ENCODE measurements at regions not wholly inside any gene's neighbourhood (a gene's known extent, or its start where the extent isn't known, plus 50 kb on each side); places are given as distances from the start of the nearest gene placed in this dataset.
"Not testable (repeated sequence)": the region's sequence is repeated elsewhere in the genome, so short reads cannot be mapped to it uniquely, and the experiment has no call there.

- not testable (repeated sequence) for H3K4me3 ChIP-seq (ENCODE audit: low read depth, low read length); H3K4me1 ChIP-seq (ENCODE audit: control insufficient read depth, insufficient read depth, low read length); H3K27ac ChIP-seq (ENCODE audit: low read depth, low read length); H3K27me3 ChIP-seq (ENCODE audit: control insufficient read depth, insufficient read depth, low read length); H3K9me3 ChIP-seq (ENCODE audit: control insufficient read depth, insufficient read depth, low read depth, low read length); H3K9ac ChIP-seq (ENCODE audit: low read length)
- H3K36me3 ChIP-seq (ENCODE audit: control insufficient read depth, insufficient read depth, low read length), result peaks cover 18% of the 10 kb centered on the region; the same call in 1 of the 2 replicates
Measured at GRCh38 chr17:445839-446238, 93.2 kb upstream of the RPH3AL start, which contains the start of gene RFLNB. Gene RFLNB, minus strand, starts transcription at chr17:445939.

GRCh38 chr17:444879-445454 is 92.4 kb upstream of the RPH3AL start:
- Histone ChIP-seq H3K4me3 (ENCODE audit: low read depth, low read length) (no peak overlapping the region), H3K27me3 (ENCODE audit: control insufficient read depth, insufficient read depth, low read length) (no peaks in the 10 kb centered on the region), H3K27ac (ENCODE audit: low read depth, low read length) (no peak overlapping the region), H3K9me3 (ENCODE audit: control insufficient read depth, insufficient read depth, low read depth, low read length) (no peaks in the 10 kb centered on the region), H3K9ac (ENCODE audit: low read length) (no peak overlapping the region), H3K4me1 (ENCODE audit: control insufficient read depth, insufficient read depth, low read length) (no peaks in the 10 kb centered on the region; the same call in 1 of the 2 replicates), H3K36me3 (ENCODE audit: control insufficient read depth, insufficient read depth, low read length) (peaks cover 18% of the 10 kb centered on the region; the same call in 1 of the 2 replicates)

- Histone ChIP-seq H3K27ac (ENCODE audit: low read depth, low read length) (no peak overlapping the region), H3K9me3 (ENCODE audit: control insufficient read depth, insufficient read depth, low read depth, low read length) (no peaks in the 10 kb centered on the region), H3K4me1 (ENCODE audit: control insufficient read depth, insufficient read depth, low read length) (no peaks in the 10 kb centered on the region; the same call in 1 of the 2 replicates), H3K9ac (ENCODE audit: low read length) (no peak overlapping the region), H3K36me3 (ENCODE audit: control insufficient read depth, insufficient read depth, low read length) (peaks cover 18% of the 10 kb centered on the region; the same call in 1 of the 2 replicates), H3K27me3 (ENCODE audit: control insufficient read depth, insufficient read depth, low read length) (no peaks in the 10 kb centered on the region), H3K4me3 (ENCODE audit: low read depth, low read length) (no peak overlapping the region)
Measured at GRCh38 chr17:443109-443508, 90.5 kb upstream of the RPH3AL start.

GRCh38 chr17:441155-441950 is 88.7 kb upstream of the RPH3AL start:
- H3K4me1 ChIP-seq (ENCODE audit: control insufficient read depth, insufficient read depth, low read length), result no peaks in the 10 kb centered on the region
- peaks cover 18% of the 10 kb centered on the region; the same call in 1 of the 2 replicates for H3K36me3 ChIP-seq (ENCODE audit: control insufficient read depth, insufficient read depth, low read length)
- H3K27ac ChIP-seq (ENCODE audit: low read depth, low read length), result no peak overlapping the region
- H3K4me3 ChIP-seq (ENCODE audit: low read depth, low read length), result no peak overlapping the region
- no peak overlapping the region for H3K9ac ChIP-seq (ENCODE audit: low read length)
- H3K9me3 ChIP-seq (ENCODE audit: control insufficient read depth, insufficient read depth, low read depth, low read length), result peaks cover 6% of the 10 kb centered on the region
- no peaks in the 10 kb centered on the region for H3K27me3 ChIP-seq (ENCODE audit: control insufficient read depth, insufficient read depth, low read length)

- peaks cover 9% of the 10 kb centered on the region; the same call in 1 of the 2 replicates for H3K36me3 ChIP-seq (ENCODE audit: control insufficient read depth, insufficient read depth, low read length)
- no peaks in the 10 kb centered on the region for H3K4me1 ChIP-seq (ENCODE audit: control insufficient read depth, insufficient read depth, low read length)
- H3K9ac ChIP-seq (ENCODE audit: low read length), result no peak overlapping the region
- no peak overlapping the region for H3K27ac ChIP-seq (ENCODE audit: low read depth, low read length)
- H3K27me3 ChIP-seq (ENCODE audit: control insufficient read depth, insufficient read depth, low read length), result no peaks in the 10 kb centered on the region
- peaks cover 16% of the 10 kb centered on the region for H3K9me3 ChIP-seq (ENCODE audit: control insufficient read depth, insufficient read depth, low read depth, low read length)
- H3K4me3 ChIP-seq (ENCODE audit: low read depth, low read length), result no peak overlapping the region
Measured at GRCh38 chr17:438191-438590, 85.6 kb upstream of the RPH3AL start.

- Histone ChIP-seq H3K9ac (ENCODE audit: low read length) (no peak overlapping the region), H3K27me3 (ENCODE audit: control insufficient read depth, insufficient read depth, low read length) (no peaks in the 10 kb centered on the region), H3K9me3 (ENCODE audit: control insufficient read depth, insufficient read depth, low read depth, low read length) (peaks cover 16% of the 10 kb centered on the region), H3K4me3 (ENCODE audit: low read depth, low read length) (no peak overlapping the region), H3K27ac (ENCODE audit: low read depth, low read length) (no peak overlapping the region), H3K36me3 (ENCODE audit: control insufficient read depth, insufficient read depth, low read length) (peaks cover 5% of the 10 kb centered on the region; the same call in 1 of the 2 replicates), H3K4me1 (ENCODE audit: control insufficient read depth, insufficient read depth, low read length) (no peaks in the 10 kb centered on the region)
Measured at GRCh38 chr17:437545-437944, 84.9 kb upstream of the RPH3AL start.

- no peak overlapping the region for H3K4me3 ChIP-seq (ENCODE audit: low read depth, low read length)
- H3K27me3 ChIP-seq (ENCODE audit: control insufficient read depth, insufficient read depth, low read length), result no peaks in the 10 kb centered on the region
- H3K9me3 ChIP-seq (ENCODE audit: control insufficient read depth, insufficient read depth, low read depth, low read length), result peaks cover 16% of the 10 kb centered on the region
- no peaks in the 10 kb centered on the region for H3K4me1 ChIP-seq (ENCODE audit: control insufficient read depth, insufficient read depth, low read length)
- H3K27ac ChIP-seq (ENCODE audit: low read depth, low read length), result no peak overlapping the region
- H3K36me3 ChIP-seq (ENCODE audit: control insufficient read depth, insufficient read depth, low read length), result no peaks in the 10 kb centered on the region; the same call in 1 of the 2 replicates
- no peak overlapping the region for H3K9ac ChIP-seq (ENCODE audit: low read length)
Measured at GRCh38 chr17:436571-436970, 84.0 kb upstream of the RPH3AL start.

- not testable (repeated sequence) for H3K4me1 ChIP-seq (ENCODE audit: control insufficient read depth, insufficient read depth, low read length); H3K36me3 ChIP-seq (ENCODE audit: control insufficient read depth, insufficient read depth, low read length); H3K9ac ChIP-seq (ENCODE audit: low read length); H3K27me3 ChIP-seq (ENCODE audit: control insufficient read depth, insufficient read depth, low read length); H3K4me3 ChIP-seq (ENCODE audit: low read depth, low read length); H3K27ac ChIP-seq (ENCODE audit: low read depth, low read length)
- H3K9me3 ChIP-seq (ENCODE audit: control insufficient read depth, insufficient read depth, low read depth, low read length), result peaks cover 31% of the 10 kb centered on the region
Measured at GRCh38 chr17:432471-432870, 79.9 kb upstream of the RPH3AL start.

- Histone ChIP-seq H3K9ac (ENCODE audit: low read length) (no peak overlapping the region), H3K27me3 (ENCODE audit: control insufficient read depth, insufficient read depth, low read length) (no peaks in the 10 kb centered on the region), H3K9me3 (ENCODE audit: control insufficient read depth, insufficient read depth, low read depth, low read length) (peaks cover 27% of the 10 kb centered on the region), H3K27ac (ENCODE audit: low read depth, low read length) (no peak overlapping the region), H3K4me1 (ENCODE audit: control insufficient read depth, insufficient read depth, low read length) (peaks cover 9% of the 10 kb centered on the region), H3K4me3 (ENCODE audit: low read depth, low read length) (no peak overlapping the region), H3K36me3 (ENCODE audit: control insufficient read depth, insufficient read depth, low read length) (no peaks in the 10 kb centered on the region)
Measured at GRCh38 chr17:431494-431893, 78.9 kb upstream of the RPH3AL start.

GRCh38 chr17:429589-429988 is 77.0 kb upstream of the RPH3AL start:
- H3K4me3 ChIP-seq (ENCODE audit: low read depth, low read length), result no peak overlapping the region
- H3K27me3 ChIP-seq (ENCODE audit: control insufficient read depth, insufficient read depth, low read length), result no peaks in the 10 kb centered on the region
- peaks cover 16% of the 10 kb centered on the region for H3K9me3 ChIP-seq (ENCODE audit: control insufficient read depth, insufficient read depth, low read depth, low read length)
- peaks cover 9% of the 10 kb centered on the region for H3K4me1 ChIP-seq (ENCODE audit: control insufficient read depth, insufficient read depth, low read length)
- H3K9ac ChIP-seq (ENCODE audit: low read length), result no peak overlapping the region
- H3K36me3 ChIP-seq (ENCODE audit: control insufficient read depth, insufficient read depth, low read length), result no peaks in the 10 kb centered on the region
- no peak overlapping the region for H3K27ac ChIP-seq (ENCODE audit: low read depth, low read length)

- no peaks in the 10 kb centered on the region for H3K27me3 ChIP-seq (ENCODE audit: control insufficient read depth, insufficient read depth, low read length)
Measured at GRCh38 chr17:428414-428813, 75.8 kb upstream of the RPH3AL start.

More at GRCh38 chr17:428414-428813, 75.8 kb upstream of the RPH3AL start:
- Histone ChIP-seq H3K9ac (ENCODE audit: low read length) (no peak overlapping the region), H3K36me3 (ENCODE audit: control insufficient read depth, insufficient read depth, low read length) (no peaks in the 10 kb centered on the region), H3K9me3 (ENCODE audit: control insufficient read depth, insufficient read depth, low read depth, low read length) (peaks cover 16% of the 10 kb centered on the region), H3K4me1 (ENCODE audit: control insufficient read depth, insufficient read depth, low read length) (peaks cover 10% of the 10 kb centered on the region), H3K4me3 (ENCODE audit: low read depth, low read length) (no peak overlapping the region), H3K27ac (ENCODE audit: low read depth, low read length) (no peak overlapping the region)
